Esophagus mucosa (tissue), 1 donor: ENCODE measurements at regions not wholly inside any gene's neighbourhood (a gene's known extent, or its start where the extent isn't known, plus 50 kb on each side); places are given as distances from the start of the nearest gene placed in this dataset.

Source experiments
- ATAC-seq: fragments of 200-7000 bp; cut with Tn5 transposase; one replicate; pipeline ENCODE4 v1.9.1; 2020
- donor health status: DM: yes; HTN: yes; CAD: no.

- no peak for ATAC-seq
These were observed 86.5 kb upstream of the NPVF start for GRCh38 chr7:25314731-25315267.

- ATAC-seq, result no peak
These were observed 88.1 kb upstream of the NPVF start for GRCh38 chr7:25316366-25316765.

GRCh38 chr7:25318047-25318446 is 89.8 kb upstream of the NPVF start:
- no peak for ATAC-seq

GRCh38 chr7:25319707-25320106 is 91.4 kb upstream of the NPVF start:
- ATAC-seq, result no peak

GRCh38 chr7:25320791-25321190 is 92.5 kb upstream of the NPVF start:
- no peak for ATAC-seq

GRCh38 chr7:25321424-25321823 is 93.1 kb upstream of the NPVF start:
- ATAC-seq, result no peak

- no peak for ATAC-seq
These were observed 94.2 kb upstream of the NPVF start for GRCh38 chr7:25322473-25322872.

- no peak for ATAC-seq
These were observed 97.0 kb upstream of the NPVF start for GRCh38 chr7:25325186-25325757.

- no peak for ATAC-seq
These were observed 98.3 kb upstream of the NPVF start for GRCh38 chr7:25326501-25327156.

GRCh38 chr7:25329815-25330214 is 101.5 kb upstream of the NPVF start:
- no peak for ATAC-seq

GRCh38 chr7:25333296-25333928 is 105.1 kb upstream of the NPVF start:
- no peak for ATAC-seq

GRCh38 chr7:25347360-25348066 is 119.2 kb upstream of the NPVF start:
- ATAC-seq, result no peak

GRCh38 chr7:25348104-25348503 is 119.8 kb upstream of the NPVF start:
- no peak for ATAC-seq

- ATAC-seq, result no peak
These were observed 121.2 kb upstream of the NPVF start for GRCh38 chr7:25349283-25350017.

- no peak for ATAC-seq
These were observed 121.8 kb upstream of the NPVF start for GRCh38 chr7:25350041-25350440.

- ATAC-seq, result no peak
These were observed 123.5 kb upstream of the NPVF start for GRCh38 chr7:25351761-25352160.

- no peak for ATAC-seq
These were observed 124.9 kb upstream of the NPVF start for GRCh38 chr7:25353196-25353595.

GRCh38 chr7:25353732-25354131 is 125.4 kb upstream of the NPVF start:
- ATAC-seq, result no peak

GRCh38 chr7:25356534-25357151 is 128.4 kb upstream of the NPVF start:
- no peak for ATAC-seq

GRCh38 chr7:25358926-25359325 is 130.6 kb upstream of the NPVF start:
- no peak for ATAC-seq

- no peak for ATAC-seq
These were observed 131.3 kb upstream of the NPVF start for GRCh38 chr7:25359471-25360059.

GRCh38 chr7:25360451-25360850 is 132.2 kb upstream of the NPVF start:
- no peak for ATAC-seq
